Spleen (tissue), 7 donors: ENCODE measurements at regions not wholly inside any gene's neighbourhood (a gene's known extent, or its start where the extent isn't known, plus 50 kb on each side); places are given as distances from the start of the nearest gene placed in this dataset.

Experiments used
- POLR2A ChIP-seq, 3 donors: fragments of 450-650 bp; IDR thresholded peaks; one replicate each; pipeline ENCODE4 v1.5.1; 2017; ENCODE audit warnings: antibody characterized with exemption in 3 of 3, mild to moderate bottlenecking in 1 of 3
- TF ChIP-seq, protein P1 (sequence below), 11 experiments: fragments of 200-600 bp in 7 of 11; fragments of 450-650 bp in 4 of 11; sonication (generic) in 4 of 11; IDR thresholded peaks in 8 of 11; conservative IDR thresholded peaks in 3 of 11; 1 replicate in 7 of 11; 2 replicates in 4 of 11; pipeline versions ENCODE4 v1.4.0 to v1.8.0; 2016 to 2021; ENCODE audit warnings: antibody characterized with exemption in 11 of 11, inconsistent platforms in 4 of 11, mild to moderate bottlenecking in 1 of 11
- donor health status: DM: no; HTN: no; CAD: no; lungs with moderate emphysema.
- donor health status: DM: no; HTN: no; CAD: no.
- donor health status: DM: no; HTN: no; CAD: no.

DNA sequence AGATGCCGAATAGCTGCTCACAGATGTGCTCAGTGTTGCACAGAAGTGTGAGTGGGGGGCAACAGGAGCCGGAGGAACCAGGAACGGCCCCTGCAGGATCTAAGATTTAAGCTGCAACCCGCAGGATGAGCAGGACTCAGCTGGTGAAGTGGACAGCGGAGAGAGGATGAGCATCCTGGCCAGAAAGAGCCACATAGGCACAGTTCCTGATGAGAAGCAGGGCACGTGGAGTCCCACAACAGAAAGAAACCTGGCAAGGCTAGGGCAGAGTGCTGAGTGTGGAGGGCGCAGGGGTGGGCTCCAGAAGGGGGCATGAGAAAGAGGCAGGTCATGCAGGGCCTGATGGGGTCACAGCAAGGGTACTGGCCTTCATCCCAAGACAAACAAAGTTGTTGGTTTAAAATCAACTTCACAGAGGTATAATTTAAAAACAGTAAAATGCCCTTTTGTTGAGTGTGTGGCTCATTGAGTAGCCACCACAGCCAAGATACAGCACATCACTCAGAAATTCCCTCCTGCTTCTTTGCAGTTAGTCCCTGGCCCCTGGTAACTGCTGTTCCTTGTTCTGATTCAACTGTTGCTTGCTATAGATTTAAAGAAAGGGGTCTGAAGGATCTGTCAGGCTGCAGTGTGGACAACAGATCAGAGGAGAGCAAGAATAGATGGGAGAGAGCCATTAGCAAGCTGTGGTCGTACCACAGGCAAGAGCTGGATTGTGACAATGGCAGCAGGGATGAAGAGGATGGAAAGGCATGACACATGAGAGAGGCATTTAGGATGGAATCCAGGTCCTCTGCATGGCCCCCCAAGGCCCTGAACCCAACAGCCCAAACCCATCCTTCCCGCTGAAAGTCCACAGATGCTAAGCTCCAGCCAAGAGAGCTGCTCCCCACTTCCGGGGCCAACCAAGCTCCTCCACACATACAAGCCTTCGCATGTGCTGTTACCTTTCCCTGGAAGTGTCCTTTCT is 53.1 kb upstream of the OSBPL3 start:
- TF ChIP-seq, protein P1, sequence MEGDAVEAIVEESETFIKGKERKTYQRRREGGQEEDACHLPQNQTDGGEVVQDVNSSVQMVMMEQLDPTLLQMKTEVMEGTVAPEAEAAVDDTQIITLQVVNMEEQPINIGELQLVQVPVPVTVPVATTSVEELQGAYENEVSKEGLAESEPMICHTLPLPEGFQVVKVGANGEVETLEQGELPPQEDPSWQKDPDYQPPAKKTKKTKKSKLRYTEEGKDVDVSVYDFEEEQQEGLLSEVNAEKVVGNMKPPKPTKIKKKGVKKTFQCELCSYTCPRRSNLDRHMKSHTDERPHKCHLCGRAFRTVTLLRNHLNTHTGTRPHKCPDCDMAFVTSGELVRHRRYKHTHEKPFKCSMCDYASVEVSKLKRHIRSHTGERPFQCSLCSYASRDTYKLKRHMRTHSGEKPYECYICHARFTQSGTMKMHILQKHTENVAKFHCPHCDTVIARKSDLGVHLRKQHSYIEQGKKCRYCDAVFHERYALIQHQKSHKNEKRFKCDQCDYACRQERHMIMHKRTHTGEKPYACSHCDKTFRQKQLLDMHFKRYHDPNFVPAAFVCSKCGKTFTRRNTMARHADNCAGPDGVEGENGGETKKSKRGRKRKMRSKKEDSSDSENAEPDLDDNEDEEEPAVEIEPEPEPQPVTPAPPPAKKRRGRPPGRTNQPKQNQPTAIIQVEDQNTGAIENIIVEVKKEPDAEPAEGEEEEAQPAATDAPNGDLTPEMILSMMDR (IDR thresholded peaks at IDR 0.05 in 8 of 11, conservative IDR thresholded peaks at IDR 0.05 in 3 of 11): no peak
- TF ChIP-seq POLR2A (IDR thresholded peaks at IDR 0.05): no peak
